ENCODE measurements at regions not wholly inside any gene's neighbourhood (a gene's known extent, or its start where the extent isn't known, plus 50 kb on each side); places are given as distances from the start of the nearest gene placed in this dataset.

- no peak for DNase-seq
Observed at GRCh38 chr2:187129868-187130267, 280.9 kb upstream of the ZSWIM2 start.

GRCh38 chr2:187129306-187129705 is 280.3 kb upstream of the ZSWIM2 start:
- no peak for DNase-seq

GRCh38 chr2:187126247-187127005 is 277.5 kb upstream of the ZSWIM2 start:
- DNase-seq: no peak

- DNase-seq: no peak
Observed at GRCh38 chr2:187125318-187125717, 276.3 kb upstream of the ZSWIM2 start.

- DNase-seq: no peak
Observed at GRCh38 chr2:187124529-187124928, 275.6 kb upstream of the ZSWIM2 start.

GRCh38 chr2:187118331-187119099 is 269.5 kb upstream of the ZSWIM2 start:
- DNase-seq: no peak

- no peak for DNase-seq
Observed at GRCh38 chr2:187117483-187117882, 268.5 kb upstream of the ZSWIM2 start.

GRCh38 chr2:187115627-187116026 is 266.7 kb upstream of the ZSWIM2 start:
- DNase-seq: no peak

- no peak for DNase-seq
Observed at GRCh38 chr2:187107001-187107400, 258.0 kb upstream of the ZSWIM2 start.

GRCh38 chr2:187105218-187105617 is 256.2 kb upstream of the ZSWIM2 start:
- DNase-seq: no peak

- DNase-seq: no peak
Observed at GRCh38 chr2:187102381-187102780, 253.4 kb upstream of the ZSWIM2 start.

- DNase-seq: no peak
Observed at GRCh38 chr2:187098154-187098553, 249.2 kb upstream of the ZSWIM2 start.

GRCh38 chr2:187093771-187094412 is 244.9 kb upstream of the ZSWIM2 start:
- DNase-seq: no peak

GRCh38 chr2:187091664-187092063 is 242.7 kb upstream of the ZSWIM2 start:
- DNase-seq: no peak

GRCh38 chr2:187084524-187084923 is 235.6 kb upstream of the ZSWIM2 start:
- DNase-seq: no peak

GRCh38 chr2:187081461-187081860 is 232.5 kb upstream of the ZSWIM2 start:
- no peak for DNase-seq

GRCh38 chr2:187079901-187080300 is 230.9 kb upstream of the ZSWIM2 start:
- DNase-seq: no peak

GRCh38 chr2:187078297-187078696 is 229.3 kb upstream of the ZSWIM2 start:
- DNase-seq: no peak

- DNase-seq: no peak
Observed at GRCh38 chr2:187075671-187076070, 226.7 kb upstream of the ZSWIM2 start.

GRCh38 chr2:187075199-187075635 is 226.2 kb upstream of the ZSWIM2 start:
- DNase-seq: no peak

GRCh38 chr2:187058198-187058597 is 209.2 kb upstream of the ZSWIM2 start:
- no peak for DNase-seq

- DNase-seq: no peak
Observed at GRCh38 chr2:187057466-187057865, 208.5 kb upstream of the ZSWIM2 start.

- no peak for DNase-seq
Observed at GRCh38 chr2:187056416-187057334, 207.7 kb upstream of the ZSWIM2 start.

Measured in inflammatory macrophage treated with lipopolysaccharide for 4 hours (primary cell).